HG02642 (cell line): ENCODE measurements at regions not wholly inside any gene's neighbourhood (a gene's known extent, or its start where the extent isn't known, plus 50 kb on each side); places are given as distances from the start of the nearest gene placed in this dataset.
"Not testable (repeated sequence)": the region's sequence is repeated elsewhere in the genome, so short reads cannot be mapped to it uniquely, and the experiment has no call there.

Source experiments
- ATAC-seq: cut with Tn5 transposase; IDR thresholded peaks from one replicate; pipeline ENCODE4 v1.9.1; 2021; ENCODE audit warnings: mild to moderate bottlenecking; ENCODE audit not compliant: unreplicated experiment, poor library complexity

GRCh38 chr4:1562771-1563170 lies 121.3 kb downstream of the FAM53A start:
- no peak for ATAC-seq

- ATAC-seq: no peak
These were observed 121.7 kb downstream of the FAM53A start for GRCh38 chr4:1562371-1562770.

DNA sequence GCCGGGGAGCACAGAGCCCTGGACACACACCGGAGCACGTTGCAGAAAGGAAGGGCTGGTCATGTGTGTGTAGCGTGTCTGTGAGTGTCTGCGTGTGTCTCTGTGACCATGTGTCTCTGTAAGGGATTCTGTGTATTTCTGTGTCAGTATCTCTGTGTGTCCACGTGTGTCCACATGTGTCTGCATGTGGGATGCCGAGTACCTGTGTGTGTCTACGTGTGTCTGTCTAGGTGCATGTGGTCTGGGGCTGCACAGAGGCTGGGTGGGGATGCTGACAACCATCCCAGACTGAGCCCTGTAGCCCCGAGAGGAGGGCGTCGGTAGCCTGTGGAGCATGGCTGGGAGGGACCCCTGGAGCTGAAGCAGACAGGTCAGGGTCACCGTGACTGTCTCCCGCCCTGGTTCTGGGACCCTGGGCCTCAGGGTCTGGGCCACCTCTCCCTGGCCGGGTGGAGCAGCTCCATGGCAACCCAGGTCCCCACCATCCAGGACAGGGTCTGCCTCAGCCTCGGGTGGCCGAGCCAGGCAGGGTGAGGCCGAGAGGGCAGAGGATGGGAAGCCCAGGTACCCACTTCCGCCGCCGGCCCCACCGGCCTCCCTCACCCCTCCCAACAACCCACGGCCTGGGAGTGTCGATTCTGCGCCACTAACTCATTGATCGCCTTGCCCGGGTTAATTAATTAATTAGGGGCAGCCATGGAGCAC lies 122.7 kb downstream of the FAM53A start:
- ATAC-seq: no peak

DNA sequence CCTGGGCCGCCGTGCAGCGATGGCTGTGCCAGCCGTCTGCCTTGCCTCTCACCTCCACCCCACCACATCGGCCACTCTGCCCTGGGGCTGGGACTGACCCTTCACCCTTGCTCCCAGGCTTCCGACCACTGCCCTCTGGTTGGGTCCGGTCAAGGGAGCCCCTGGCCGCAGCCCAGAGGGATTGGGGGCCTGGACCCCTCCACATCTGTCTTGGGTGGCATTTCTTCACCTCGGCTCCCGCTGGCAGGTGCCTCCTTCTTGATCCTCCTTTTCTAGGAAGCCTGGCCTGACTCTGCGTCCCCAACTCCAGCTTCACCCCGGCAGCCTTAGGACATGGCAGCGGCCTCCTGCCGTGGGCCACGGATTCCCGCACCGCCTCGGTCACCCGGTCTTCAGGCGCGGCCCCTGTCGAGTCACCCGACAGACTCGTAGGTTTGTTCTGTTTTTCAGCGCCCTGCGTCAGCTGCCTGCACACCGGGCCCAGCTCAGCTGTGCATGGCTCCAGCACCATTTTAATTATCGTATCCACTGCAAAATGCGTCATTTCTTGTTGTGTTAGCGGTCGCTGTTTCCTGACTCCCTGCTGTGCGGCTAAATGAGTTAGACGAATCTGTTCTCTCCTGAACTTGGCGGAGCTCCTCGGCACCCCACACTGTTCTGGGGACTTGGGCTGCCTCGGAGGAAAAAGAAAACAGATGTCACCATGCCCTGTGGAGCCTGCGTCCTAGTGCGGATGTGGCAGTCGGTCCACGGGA lies 124.0 kb downstream of the FAM53A start:
- no peak for ATAC-seq

DNA sequence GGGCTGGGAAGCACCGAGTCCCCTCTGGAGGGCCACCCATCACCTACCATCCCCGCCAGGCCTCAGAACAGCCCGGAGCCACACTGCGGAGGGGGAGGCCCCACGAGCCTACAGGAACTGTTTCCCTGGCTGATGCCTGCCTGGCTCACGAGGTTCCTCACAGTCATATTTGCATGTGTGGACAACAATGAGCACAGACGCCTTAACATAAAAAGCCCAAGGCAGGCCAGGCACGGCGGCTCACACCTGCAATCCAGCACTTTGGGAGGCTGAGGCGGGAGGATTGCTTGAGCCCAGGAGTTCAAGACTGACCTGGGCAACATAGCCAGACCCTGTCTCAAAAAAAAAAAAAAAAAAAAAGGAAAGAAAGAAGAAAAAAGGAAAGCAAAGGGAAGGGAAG lies 125.9 kb downstream of the FAM53A start:
- no peak for ATAC-seq

- ATAC-seq: no peak
These were observed 126.9 kb downstream of the FAM53A start for GRCh38 chr4:1557221-1557597.

GRCh38 chr4:1556541-1557220 lies 127.4 kb downstream of the FAM53A start:
- ATAC-seq: no peak

- no peak for ATAC-seq
These were observed 129.2 kb downstream of the FAM53A start for GRCh38 chr4:1554876-1555265.

DNA sequence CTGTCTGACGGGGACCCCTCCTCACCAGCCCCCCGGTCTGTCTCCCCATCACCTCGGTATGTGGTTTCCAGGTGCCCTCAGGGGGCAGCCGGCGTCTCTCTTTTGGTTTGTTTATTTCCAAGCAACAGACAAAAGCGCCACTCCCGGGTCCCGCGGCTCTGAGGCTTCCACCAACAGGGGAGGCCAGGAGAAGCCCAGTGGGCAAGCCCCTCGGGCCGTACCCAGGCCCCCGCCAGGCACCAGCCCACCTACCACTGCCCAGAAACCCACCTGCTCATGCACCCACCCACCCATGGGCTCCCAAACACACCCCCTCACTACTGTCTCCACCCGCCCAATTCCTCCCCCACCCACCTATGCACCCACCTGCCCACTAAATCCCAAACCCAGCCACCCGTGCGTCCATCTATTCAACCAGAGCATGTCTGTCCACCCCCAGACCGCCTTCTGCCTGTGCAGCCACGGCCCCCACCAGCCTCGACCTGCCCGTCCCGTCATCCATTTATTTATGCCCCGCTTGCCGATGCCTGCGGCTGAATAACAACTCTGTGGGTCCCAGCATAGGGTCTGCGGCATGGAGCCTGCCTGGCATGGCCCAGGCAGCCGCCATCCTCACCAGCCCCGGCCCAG lies 129.8 kb downstream of the FAM53A start:
- ATAC-seq: no peak

GRCh38 chr4:1553365-1553764 lies 130.7 kb downstream of the FAM53A start:
- ATAC-seq: no peak

DNA sequence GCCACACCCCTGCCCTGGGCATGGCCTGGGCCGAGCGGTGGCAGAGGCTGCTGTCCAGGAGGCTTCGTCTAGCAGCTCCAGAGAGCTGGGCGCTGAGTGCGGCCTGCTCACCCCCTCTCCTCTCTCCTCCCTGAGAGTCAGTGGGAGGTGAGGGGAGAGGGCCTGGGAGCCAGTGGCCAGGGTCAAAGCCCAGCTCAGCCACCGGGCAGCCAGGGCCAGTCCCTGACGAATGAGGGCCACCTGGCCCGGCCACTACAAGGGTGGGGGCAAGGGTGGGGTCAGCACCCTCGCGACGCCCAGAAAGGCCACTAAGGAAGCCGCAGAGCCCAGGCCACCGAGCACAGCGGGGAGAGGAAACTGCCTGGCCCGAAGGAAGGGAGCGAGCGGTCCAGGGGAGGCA lies 131.7 kb downstream of the FAM53A start:
- no peak for ATAC-seq

DNA sequence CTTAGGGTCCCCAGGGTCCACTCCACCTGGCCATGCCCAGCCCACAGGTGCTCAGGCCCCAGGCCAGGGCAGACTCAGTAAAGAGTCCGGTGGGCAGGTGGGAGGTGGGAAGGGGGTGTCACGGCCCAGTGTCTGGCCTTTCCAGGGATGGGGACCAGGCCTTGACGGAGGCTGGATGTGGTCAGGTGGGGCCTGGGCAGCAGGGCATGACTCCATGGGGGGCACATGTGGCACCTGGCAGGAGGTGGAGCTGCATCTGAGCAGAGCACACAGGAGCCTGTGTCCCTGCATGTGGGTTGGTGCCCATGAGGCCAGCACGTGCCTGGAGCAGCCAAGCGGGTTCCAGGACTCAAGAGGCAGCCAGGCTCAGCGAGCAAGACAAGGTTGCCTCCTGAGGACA lies 132.9 kb downstream of the FAM53A start:
- ATAC-seq: no peak

DNA sequence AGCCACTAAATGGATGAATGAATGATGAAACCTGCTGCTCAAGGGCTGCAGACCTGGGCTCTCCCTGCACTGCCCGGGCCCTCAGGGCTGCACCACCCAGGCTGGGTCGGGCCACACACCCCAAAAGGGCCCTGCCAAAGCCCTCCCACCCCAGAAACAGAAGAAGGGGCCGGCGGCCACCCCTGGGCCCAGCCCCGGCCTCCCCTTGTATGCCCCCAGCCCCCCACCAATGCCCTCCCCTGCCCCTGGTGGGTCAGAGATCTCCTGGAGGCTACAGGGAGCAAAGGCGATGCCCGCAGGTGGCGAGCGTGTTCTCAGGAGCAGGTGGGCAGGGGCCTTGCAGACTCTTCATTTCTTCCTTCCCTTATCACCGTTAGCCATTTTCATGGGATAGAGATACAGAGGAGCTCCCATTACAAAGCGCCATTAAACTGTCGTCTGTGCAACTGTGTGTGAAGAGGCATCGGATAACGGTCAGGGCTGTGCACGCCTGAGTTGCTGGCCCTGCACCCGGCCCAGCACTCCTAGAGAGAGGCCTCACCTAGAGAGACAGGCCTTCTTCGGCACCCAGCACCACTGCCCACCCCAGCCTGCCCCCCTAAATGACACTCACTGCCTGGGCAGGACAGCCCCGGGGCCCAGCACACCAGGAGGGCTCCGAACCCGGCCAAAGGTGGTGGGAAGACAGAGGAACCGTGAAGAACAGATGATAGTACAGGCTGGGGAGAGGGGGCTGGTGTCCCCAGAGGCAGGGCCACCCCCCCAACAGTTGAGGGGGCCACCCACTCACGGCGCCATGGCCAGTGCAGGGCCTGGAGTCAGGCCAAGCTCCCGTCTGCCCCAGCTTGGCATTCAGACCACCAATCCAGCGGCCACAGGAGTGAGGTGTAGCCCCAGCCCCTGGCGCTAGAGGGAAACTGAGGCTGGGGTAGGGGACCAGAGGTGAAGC lies 133.7 kb downstream of the FAM53A start:
- ATAC-seq: no peak

DNA sequence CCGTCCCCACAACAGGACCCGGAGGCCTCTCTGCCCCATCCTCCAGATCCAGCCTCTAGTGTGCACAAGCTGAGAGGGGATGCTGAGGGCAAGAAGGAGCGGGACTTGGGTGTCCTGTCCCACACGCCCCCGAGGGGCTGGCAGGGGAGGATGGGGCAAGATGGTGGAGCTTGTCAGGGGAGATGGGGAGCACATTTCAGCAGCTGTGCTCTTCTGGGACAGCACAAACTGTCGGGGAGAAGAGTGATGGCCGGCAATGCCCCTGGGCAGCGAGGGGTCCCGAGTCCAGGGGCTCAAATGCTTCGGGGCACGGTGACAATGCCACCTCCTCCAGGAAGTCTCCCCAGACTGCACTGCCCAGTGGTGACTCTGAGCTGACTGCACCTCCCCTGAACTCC lies 134.5 kb downstream of the FAM53A start:
- ATAC-seq: no peak

DNA sequence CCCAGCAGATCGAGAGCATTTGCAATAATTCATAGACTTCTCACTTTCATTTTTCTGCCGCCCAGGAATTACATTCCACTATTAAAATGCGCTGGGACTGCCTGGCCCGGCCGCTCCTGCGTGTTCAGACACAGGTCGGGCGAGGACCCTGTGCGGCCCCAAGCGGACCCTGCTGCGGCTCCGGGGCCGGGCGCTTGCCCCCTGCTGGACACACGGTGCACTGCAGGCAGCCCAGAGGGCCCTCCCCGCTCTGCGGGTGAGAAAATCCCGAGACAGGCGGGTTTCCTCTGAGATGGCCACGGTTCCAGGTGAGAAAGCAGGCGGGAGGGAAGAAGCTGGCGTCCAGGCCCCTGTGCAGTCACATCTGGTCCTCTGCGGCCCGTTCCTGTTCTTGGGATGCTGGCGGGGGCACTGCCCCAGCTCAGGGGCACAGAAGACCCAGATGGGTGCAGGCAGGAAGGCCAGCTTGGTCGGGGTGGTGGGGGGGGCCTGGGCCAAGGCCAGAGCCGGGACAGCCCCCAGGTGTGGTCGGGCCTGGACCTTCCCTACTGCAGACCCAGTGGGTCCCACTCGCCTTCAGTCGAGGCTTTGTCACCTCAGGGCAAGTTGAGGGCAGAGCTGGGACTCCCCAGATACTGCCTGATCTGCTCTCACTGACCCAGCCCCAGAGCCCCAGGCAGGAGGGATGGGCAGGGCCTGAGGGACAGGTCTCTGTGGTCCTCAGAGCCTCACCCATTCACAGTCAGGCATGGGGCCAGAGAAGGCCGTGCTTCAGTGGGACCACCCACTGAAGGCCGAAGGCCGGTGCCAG lies 135.1 kb downstream of the FAM53A start:
- not testable (repeated sequence) for ATAC-seq

DNA sequence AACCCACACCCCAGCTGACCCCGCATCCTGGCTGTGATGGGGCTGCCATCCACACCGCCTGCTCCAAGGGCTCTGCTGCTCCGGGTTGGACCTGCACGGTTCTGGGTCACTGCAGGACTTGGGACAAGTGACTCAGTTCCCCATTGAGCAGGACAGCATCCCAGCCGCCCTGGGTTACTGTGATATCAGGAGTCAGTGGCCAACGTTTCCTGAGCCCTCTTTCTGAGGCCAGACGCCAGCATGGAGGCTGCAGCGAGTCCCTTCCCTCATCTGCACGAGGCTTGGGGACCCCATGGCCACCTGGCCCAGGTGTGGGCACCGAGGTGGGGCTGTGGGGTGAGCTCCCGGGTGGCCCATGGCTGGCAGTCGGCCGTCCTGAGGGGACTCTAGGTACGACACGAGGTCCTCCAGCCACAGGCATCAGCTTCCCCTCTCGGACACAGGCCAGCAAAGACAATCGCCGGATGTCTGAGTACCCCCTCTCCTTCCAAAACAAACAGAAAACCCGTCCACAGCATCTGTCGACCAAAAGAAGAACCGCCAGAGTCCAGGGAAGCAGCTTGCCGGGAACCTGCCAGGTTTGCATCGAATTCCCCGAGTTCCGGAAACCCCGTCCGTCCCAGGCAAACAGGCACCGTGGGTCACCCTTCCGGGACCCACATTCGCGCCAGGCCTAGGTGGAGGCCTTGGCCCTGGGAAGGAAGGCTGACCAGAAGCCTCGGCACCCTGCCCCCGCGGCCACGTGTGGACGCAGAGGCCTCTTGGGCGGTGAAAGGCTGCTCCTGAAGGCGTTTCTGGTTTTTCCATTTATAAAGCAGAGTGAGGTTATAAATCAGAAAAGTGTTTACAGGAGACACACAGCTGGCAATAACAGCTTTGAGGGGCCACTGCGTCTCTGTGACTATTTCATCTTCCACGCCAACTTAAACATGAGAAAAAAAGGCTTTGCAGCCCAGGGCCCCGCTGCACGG lies 136.0 kb downstream of the FAM53A start:
- no peak for ATAC-seq

DNA sequence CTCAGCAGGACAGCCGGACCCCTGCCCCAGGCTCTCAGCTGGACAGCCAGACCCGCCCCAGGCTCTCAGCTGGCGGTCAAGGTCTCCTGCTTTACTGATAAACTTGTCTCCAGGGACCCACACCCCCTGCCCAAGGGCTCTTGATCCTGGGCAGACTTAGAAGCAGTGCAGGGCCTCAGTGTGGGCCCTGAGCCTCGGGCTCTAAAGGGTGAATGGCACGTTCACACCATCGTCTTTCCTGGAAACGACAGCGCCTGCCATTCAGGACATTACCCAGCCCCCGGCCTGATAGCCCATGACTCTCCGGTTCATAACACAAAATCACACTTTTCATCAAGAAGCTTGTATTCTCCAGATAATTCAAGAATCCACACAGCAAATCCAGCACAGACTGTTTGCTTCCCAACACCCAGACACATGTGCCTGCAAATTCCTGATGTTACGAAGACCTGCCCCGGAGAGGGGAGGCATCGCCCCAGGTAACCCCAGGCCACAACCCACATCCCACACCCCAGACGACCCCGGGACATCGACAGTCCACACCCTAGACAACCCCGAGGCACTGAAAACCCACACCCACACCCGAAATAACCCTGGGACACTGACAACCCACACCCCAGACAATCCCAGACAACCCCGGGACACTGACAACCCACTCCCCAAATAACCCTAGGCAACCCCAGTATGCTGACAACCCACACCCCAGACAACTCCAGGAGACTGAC lies 136.8 kb downstream of the FAM53A start:
- no peak for ATAC-seq
